Muscle of back (tissue), 3 donors: ENCODE measurements at regions not wholly inside any gene's neighbourhood (a gene's known extent, or its start where the extent isn't known, plus 50 kb on each side); places are given as distances from the start of the nearest gene placed in this dataset.
"Not testable (repeated sequence)": the region's sequence is repeated elsewhere in the genome, so short reads cannot be mapped to it uniquely, and the experiment has no call there.

ENCODE experiments used
- DNase-seq, 3 donors: peaks; one replicate each; pipeline versions ENCODE4 v3.0.0 to v3.0.0-alpha.2; 2013

DNA sequence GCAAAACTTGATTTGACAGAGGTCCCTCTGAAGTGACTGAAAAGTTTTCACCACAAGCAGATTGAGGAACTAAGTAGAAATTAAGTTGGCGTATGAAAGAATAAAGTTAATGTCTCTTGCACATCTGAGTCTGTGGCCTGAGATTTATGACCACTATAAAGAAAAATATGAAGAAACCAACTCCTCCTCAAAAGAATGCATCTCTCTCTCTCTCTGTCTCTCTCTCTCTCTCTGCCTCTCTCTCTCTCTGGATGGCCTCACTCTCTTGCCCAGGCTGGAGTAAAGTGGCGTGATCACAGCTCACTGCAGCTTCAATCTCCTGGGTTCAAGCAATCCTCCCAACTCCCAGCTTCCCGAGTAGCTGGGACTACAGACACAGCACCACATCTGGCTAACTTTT lies 55.2 kb downstream of the RPL22L1 start:
- DNase-seq: no peak

DNA sequence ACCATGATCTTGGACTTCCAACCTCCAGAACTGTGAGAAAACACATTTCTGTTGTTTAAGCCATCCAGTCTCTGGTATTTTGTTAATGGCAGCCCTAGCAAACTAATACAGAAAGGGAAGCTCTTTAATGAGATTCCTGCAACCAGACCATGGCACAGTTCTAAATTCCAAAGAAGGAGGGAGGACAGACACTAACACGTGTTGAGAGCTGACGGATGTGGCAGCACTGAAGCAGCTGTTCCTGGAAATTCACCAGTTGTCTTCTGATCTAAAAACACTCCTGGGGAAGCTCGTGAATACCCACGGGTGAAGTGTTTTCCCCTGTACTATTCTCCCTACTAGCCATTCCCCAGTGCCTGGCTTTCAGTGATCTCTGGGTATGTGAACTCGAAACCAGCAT lies 56.7 kb downstream of the RPL22L1 start:
- DNase-seq: peak in 1 of 3 donors; percentile 35

GRCh38 chr3:170811928-170812591 lies 57.9 kb downstream of the RPL22L1 start:
- peak; percentile 70 to 78 (median 74) for DNase-seq

DNA sequence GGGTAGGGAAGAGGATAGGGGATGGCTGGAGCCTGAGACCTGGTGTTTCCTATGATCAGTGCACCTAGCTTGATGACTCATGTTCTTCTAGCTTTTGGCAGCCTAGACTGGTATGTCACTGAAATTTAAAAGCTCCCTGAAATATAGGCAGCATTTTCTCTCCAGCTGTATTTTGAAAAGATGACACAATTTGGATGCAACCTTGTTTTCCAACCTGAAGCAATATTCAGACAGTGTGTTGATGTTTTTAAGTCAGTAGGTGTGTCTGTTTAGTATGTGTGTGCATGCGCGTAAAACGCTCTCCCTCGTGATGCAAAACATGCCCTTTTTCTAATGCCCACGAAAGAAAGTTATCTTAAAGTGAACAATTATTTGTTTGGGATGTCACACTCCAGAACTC lies 58.5 kb downstream of the RPL22L1 start:
- DNase-seq: peak in 1 of 3 donors; percentile 22

DNA sequence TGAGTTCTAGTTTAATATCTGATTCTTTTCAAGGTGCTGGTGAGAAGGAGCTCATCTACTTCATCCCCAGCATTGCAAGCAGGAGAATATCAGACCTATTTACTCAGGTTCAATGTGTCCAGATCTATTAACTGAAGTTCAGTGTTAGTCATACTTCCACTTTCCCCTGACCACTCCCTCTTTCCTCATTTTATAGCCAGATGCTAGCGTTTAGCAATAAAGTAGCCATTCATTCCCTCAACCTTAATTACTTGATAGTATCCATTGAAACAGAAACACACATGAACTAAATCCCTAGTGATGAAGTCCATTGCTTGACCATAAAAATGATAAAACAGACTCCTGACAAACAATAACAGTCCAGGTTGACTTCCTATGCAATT lies 60.0 kb downstream of the RPL22L1 start:
- no peak for DNase-seq

- DNase-seq: peak in 2 of 3 donors; percentile 52 to 70
Observed at GRCh38 chr3:170809007-170809974, 60.7 kb downstream of the RPL22L1 start.

GRCh38 chr3:170808041-170808440 lies 62.0 kb downstream of the RPL22L1 start:
- no peak for DNase-seq

GRCh38 chr3:170806676-170807075 lies 63.3 kb downstream of the RPL22L1 start:
- no peak for DNase-seq

DNA sequence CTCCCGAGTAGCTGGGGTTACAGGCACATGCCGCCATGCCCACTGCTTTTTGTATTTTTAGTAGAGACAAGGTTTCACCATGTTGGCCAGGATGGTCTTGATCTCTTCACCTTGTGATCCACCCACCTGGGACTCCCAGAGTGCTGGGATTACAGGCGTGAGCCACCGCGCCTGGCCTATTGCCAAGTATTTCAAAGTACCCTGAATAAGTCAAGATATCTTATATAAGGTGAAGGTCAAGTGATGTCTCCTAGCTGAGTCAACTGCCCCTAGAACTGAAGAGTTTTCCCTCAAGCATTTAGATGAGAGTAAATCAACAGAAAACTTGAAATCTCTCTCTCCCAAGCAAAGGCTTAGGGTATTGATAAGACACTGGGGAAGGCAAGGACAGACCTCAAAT lies 63.9 kb downstream of the RPL22L1 start:
- no peak for DNase-seq

- DNase-seq: not testable (repeated sequence)
Observed at GRCh38 chr3:170805296-170805695, 64.7 kb downstream of the RPL22L1 start.

DNA sequence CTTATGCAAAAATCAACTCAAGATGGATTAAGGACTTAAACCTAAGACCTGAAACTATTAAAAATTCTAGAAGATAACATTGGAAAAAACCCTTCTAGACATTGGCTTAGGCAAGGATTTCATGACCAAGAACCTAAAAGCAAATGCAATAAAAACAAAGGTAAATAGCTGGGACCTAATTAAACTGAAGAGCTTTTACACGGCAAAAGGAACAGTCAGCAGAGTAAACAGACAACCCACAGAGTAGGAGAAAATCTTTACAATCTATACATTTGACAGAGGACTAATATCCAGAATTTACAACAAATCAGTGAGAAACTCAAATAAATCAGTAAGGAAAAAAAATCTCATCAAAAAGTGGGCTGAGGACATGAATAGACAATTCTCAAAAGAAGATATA lies 65.4 kb downstream of the RPL22L1 start:
- DNase-seq: not testable (repeated sequence)

DNA sequence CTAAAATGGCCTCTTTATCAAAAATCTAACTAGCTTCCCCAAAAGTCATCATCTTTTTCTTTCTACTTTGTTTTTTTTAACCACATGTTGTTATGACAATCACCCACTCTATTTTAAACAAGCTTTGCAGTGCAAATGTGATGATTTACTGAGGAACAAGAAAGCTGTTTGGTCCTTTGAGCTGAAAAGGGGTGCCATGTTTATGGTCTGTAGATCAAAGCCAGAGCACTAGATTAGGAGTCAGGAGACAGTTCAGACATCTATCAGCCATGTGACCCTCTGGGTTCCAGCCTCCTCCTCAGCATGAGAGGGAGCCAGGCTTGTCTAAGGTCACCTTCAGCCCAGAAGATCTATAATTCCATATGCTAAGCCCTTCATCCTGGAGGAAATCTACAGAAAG lies 65.9 kb downstream of the RPL22L1 start:
- DNase-seq: no peak

GRCh38 chr3:170802164-170803151 lies 67.5 kb downstream of the RPL22L1 start:
- DNase-seq: peak; percentile 57 to 98 (median 81)

- DNase-seq: no peak
Observed at GRCh38 chr3:170801597-170801996, 68.4 kb downstream of the RPL22L1 start.

DNA sequence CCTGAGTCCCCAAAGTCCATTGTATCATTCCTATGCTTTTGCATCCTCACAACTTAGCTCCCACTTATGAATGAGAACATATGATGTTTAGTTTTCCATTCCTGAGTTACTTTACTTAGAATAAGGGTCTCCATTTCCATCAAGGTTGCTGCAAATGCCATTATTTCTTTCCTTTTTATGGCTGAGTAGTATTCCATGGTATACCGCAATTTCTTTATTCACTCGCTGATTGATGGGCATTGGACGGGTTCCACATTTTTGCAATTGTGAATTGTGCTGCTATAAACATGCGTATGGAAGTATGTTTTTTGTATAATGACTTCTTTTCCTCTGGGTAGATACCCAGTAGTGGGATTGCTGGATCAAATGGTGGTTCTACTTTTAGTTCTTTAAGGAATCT lies 69.7 kb downstream of the RPL22L1 start:
- DNase-seq: not testable (repeated sequence)

DNA sequence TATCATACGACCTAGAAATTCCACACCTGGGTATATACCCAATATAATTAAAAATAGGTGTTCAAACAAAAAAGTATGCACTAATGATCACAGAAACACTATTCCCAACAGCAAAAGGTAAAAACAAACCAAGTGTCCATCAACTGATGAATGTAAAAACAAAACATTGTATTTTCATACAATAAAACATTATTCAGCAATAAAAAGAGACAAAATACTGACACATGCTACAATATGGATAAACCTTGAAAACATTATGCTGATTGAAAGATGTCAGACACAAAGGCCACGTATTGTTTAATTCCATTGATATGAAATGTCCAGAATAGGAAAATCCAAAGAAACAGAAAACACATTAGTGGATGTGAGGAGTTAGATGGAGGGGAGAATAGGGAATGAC lies 71.0 kb downstream of the RPL22L1 start:
- DNase-seq: no peak

DNA sequence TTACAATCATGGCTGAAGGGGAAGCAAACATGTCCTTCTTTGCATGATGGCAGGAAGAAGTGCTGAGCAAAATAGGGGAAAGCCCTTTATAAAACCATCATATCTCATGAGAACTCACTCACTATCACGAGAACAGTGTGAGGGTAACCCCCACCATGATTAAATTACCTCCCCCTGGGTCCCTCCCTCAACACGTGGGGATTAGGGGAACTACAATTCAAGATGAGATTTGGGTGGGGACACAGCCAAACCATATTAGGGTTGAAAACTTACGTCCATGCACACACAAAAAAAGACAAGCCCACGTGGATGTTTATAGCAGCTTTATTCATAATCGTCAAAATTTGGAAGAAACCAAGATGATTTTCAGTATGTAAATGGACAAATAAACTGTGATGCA lies 72.3 kb downstream of the RPL22L1 start:
- DNase-seq: no peak

GRCh38 chr3:170792471-170792870 lies 77.5 kb downstream of the RPL22L1 start:
- DNase-seq: peak; percentile 60 to 88 (median 66)

DNA sequence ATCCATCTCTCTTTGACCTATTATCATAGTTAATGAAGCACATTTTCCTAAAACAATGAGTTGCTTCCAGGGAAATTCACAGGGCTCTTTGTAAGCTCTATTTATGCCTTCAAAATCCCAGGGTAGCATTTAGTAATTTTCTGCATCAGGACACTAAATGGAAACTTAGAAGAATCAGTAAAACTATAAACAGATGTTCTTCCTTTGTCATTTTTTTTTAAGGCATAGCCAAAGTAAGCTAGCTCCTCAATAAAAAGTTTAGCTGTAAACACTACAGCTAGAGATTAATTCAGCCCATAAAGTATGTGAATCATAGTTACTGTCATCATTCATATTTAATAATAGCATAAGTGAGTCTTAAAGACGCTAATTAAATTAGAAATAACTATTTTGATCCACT lies 79.3 kb downstream of the RPL22L1 start:
- DNase-seq: peak; percentile 37 to 63 (median 44)

GRCh38 chr3:170787464-170787863 lies 82.5 kb downstream of the RPL22L1 start:
- no peak for DNase-seq

DNA sequence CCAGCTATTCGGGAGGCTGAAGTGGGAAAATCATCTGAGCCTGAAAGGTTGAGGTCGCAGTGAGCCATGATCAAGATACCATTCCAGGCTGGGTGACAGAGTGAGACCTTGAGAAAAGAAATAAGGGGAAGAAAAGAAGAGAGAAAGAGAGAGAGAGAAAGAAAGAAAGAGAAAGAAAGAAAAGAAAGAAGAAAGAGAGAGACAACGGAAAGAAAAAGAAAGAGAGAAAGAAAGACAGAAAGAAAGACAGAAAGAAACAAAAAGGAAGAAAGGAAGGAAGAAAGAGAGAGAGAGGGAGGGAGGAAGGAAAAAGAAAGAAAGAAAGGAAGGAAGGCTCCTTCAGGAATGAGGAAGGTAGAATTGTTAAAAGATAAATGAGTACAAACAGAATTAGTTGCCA lies 84.5 kb downstream of the RPL22L1 start:
- DNase-seq: no peak

DNA sequence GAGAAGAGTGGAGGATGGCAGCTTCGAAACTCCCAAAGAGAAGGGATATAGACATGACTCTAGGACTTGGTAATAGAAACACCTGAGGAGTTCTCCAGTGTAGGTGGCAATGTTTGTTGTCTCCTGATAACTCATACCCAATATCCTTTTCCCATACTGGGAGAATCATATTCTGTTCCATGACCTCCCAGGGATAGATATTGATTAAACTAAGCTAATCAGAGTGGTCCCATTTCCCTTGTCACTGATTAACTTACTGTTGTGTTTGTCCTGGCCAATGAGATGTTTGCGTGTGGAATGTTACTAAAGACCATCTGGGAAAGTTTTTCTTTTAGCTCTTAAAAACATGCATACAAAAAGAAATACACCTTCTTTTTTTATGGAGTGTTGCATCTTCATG lies 85.6 kb downstream of the RPL22L1 start:
- no peak for DNase-seq
